Activated T-helper 1 cell treated with anti-CD3 and anti-CD28 coated beads, Interleukin-12 subunit alpha, Interleukin-12 subunit beta, Interleukin-2, Interleukin-4 antibody, amounts not matched to agents 30 ng/mL and 10 ng/mL and 1 ng/mL, durations not matched to agents 14 hours and 24 hours and 36 hours (primary cell): ENCODE measurements at regions not wholly inside any gene's neighbourhood (a gene's known extent, or its start where the extent isn't known, plus 50 kb on each side); places are given as distances from the start of the nearest gene placed in this dataset.
"Not testable (repeated sequence)": the region's sequence is repeated elsewhere in the genome, so short reads cannot be mapped to it uniquely, and the experiment has no call there.

ENCODE experiments used
- DNase-seq: peaks from one replicate; pipeline ENCODE4 v3.0.0; 2021; ENCODE audit warnings: low spot score
- H3K27ac Mint-ChIP-seq: one replicate; pipeline ENCODE4 v1.8.0; 2021; ENCODE audit warnings: mild to moderate bottlenecking, mixed read lengths
- H3K27me3 Mint-ChIP-seq: one replicate; pipeline ENCODE4 v1.8.0; 2022; ENCODE audit warnings: mild to moderate bottlenecking, moderate library complexity, mixed read lengths; ENCODE audit not compliant: insufficient read depth
- H3K36me3 Mint-ChIP-seq: one replicate; pipeline ENCODE4 v1.8.0; 2021; ENCODE audit warnings: low read depth, mixed read lengths
- H3K4me1 Mint-ChIP-seq: one replicate; pipeline ENCODE4 v1.8.0; 2021; ENCODE audit warnings: low read depth, mixed read lengths
- H3K4me3 Mint-ChIP-seq: one replicate; pipeline ENCODE4 v1.8.0; 2021; ENCODE audit warnings: mild to moderate bottlenecking, moderate library complexity, mixed read lengths
- H3K9me3 Mint-ChIP-seq: one replicate; pipeline ENCODE4 v1.8.0; 2021; ENCODE audit warnings: mixed read lengths
- intact Hi-C: fragments of 100-400 bp; cut with micrococcal nuclease; formaldehyde crosslinking; loops from one replicate; pipeline ENCODE4 v1.15.1; 2024

DNA sequence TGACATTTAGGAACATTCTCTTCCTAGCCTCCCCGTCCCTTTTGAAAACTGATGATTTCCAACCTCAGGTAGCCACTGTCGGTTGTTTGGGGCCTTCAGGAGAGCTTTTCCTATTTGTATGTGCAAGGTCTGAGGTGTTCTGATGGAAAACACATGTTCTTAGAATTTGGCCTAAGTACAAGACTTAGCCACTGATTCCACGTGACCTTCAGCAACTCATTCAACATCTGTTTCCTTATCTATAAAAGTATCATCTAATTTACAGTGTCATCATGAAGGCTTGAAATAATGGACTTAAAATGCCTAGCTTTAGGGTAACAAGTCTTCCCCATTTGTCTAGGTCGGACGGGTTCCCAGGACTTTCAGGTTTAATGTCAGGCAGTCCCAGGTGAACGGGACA, 259.3 kb downstream of the SOX9 start:
- intact Hi-C loops = no loop called here
- Mint-ChIP-seq H3K27me3 (no peaks in the 10 kb centered on the region), H3K4me1 (no peaks in the 10 kb centered on the region), H3K36me3 (no peaks in the 10 kb centered on the region), H3K4me3 (no peak overlapping the region), H3K27ac (no peak overlapping the region), H3K9me3 (no peaks in the 10 kb centered on the region)
- DNase-seq = no peak

DNA sequence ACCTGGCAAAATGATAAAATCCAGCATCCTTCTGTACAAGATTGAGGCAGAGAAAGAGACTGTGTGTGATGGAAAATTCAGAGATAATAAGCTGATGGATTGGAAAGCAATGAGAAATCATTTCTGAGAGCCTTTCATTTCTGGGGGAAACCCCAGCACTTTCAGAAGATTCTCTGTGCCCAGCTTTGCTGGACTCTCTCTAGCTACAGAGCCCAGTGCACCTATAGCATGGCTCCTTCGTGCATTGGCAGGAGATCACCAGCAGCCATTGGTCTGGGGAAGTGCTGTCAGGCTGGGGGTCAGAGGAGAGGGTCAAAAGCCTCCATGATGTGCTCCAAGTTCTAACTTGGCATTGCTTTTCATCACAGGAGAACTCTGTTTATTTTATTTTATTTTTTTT, 259.9 kb downstream of the SOX9 start:
- H3K4me1 Mint-ChIP-seq = no peaks in the 10 kb centered on the region
- intact Hi-C loops = no loop called here
- H3K4me3 Mint-ChIP-seq = no peak overlapping the region
- DNase-seq = no peak
- no peaks in the 10 kb centered on the region for H3K9me3 Mint-ChIP-seq
- no peaks in the 10 kb centered on the region for H3K36me3 Mint-ChIP-seq
- H3K27me3 Mint-ChIP-seq = no peaks in the 10 kb centered on the region
- no peak overlapping the region for H3K27ac Mint-ChIP-seq

DNA sequence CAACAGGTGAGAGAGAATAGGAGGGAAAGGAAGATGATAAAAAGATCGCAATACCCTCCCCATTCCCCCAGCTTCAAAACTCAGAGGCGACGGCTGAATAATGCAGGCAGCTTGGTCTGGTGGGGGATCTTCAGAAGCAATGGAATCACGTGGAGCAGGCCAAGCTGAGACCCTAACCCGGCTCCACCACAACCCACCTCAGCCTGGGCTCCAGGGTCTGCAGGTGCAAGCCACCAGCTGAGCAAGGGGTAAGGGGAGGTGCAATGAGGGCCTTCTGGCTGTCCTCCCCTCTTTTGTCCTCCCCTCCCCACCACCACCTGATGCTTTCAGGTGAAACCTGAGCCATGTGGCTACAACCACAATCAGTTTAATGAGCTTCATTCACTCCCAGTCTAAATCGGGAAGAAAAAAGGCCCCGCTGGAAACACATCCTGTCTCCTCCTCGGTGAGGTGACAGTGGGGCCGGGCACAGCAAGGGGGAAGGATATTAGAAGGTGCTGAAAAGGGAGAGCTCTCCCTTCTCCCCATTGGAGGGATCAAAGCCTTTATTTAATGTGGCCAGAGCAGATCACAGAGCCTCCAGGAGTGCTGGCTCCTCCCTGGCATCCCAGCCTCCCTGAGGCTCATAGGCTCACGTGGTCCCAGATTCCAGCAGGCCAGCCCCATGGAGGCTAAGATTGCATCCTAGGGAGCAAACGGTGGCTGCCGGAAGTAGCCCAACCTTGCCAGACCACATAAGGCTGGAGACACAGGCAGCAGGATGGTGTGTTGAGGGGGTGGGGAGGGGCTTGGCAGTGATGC, 261.0 kb downstream of the SOX9 start:
- H3K27ac Mint-ChIP-seq = no peak overlapping the region
- H3K4me1 Mint-ChIP-seq = no peaks in the 10 kb centered on the region
- intact Hi-C loops = no loop called here
- no peaks in the 10 kb centered on the region for H3K36me3 Mint-ChIP-seq
- no peak overlapping the region for H3K4me3 Mint-ChIP-seq
- H3K27me3 Mint-ChIP-seq = no peaks in the 10 kb centered on the region
- no peaks in the 10 kb centered on the region for H3K9me3 Mint-ChIP-seq
- no peak for DNase-seq

- Mint-ChIP-seq H3K4me3 (no peak overlapping the region), H3K36me3 (no peaks in the 10 kb centered on the region), H3K4me1 (no peaks in the 10 kb centered on the region), H3K9me3 (no peaks in the 10 kb centered on the region), H3K27ac (no peak overlapping the region), H3K27me3 (no peaks in the 10 kb centered on the region)
- no peak for DNase-seq
- intact Hi-C loops = no loop called here
These were observed 262.3 kb downstream of the SOX9 start for GRCh38 chr17:72382971-72383722.

- no peak for DNase-seq
- H3K27me3 Mint-ChIP-seq = no peaks in the 10 kb centered on the region
- H3K27ac Mint-ChIP-seq = no peak overlapping the region
- H3K4me3 Mint-ChIP-seq = no peak overlapping the region
- no peaks in the 10 kb centered on the region for H3K36me3 Mint-ChIP-seq
- H3K4me1 Mint-ChIP-seq = no peaks in the 10 kb centered on the region
- H3K9me3 Mint-ChIP-seq = no peaks in the 10 kb centered on the region
- intact Hi-C loops = no loop called here
These were observed 264.7 kb downstream of the SOX9 start for GRCh38 chr17:72385475-72385874.

GRCh38 chr17:72386173-72386572, 265.4 kb downstream of the SOX9 start:
- H3K27ac Mint-ChIP-seq, DNase-seq, H3K9me3 Mint-ChIP-seq, H3K27me3 Mint-ChIP-seq, H3K4me1 Mint-ChIP-seq, intact Hi-C loops, H3K4me3 Mint-ChIP-seq, H3K36me3 Mint-ChIP-seq: not testable (repeated sequence)

DNA sequence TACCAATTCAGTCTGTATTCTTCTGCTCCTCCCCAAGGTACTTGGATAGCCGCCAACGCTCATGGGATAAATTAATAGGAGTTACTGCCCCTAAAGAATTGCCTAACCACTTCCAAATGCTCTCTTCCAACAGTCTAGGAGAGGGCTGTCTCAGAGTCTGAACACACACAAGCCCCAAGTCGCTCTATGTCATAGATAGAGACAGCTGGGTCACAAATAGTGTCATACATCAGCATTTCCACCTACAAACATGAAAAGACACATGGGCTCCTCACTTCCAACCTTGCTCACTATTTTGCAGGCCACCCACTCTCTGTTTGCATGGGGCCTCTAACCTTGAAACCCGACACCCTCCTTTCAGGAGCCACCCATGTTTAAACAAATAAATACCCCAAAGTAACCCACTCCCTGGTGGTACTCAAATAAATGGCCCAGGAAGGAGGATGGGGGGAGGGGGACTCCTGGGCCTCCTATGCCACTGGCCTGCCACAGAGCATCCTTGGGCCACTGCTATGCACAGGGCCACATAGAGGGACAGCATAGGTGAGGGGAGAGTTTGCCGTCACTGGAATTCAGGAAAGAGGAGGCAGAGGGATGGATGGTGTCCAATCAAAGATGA, 265.9 kb downstream of the SOX9 start:
- H3K27me3 Mint-ChIP-seq = no peaks in the 10 kb centered on the region
- intact Hi-C loops = no loop called here
- H3K4me1 Mint-ChIP-seq = no peaks in the 10 kb centered on the region

DNA sequence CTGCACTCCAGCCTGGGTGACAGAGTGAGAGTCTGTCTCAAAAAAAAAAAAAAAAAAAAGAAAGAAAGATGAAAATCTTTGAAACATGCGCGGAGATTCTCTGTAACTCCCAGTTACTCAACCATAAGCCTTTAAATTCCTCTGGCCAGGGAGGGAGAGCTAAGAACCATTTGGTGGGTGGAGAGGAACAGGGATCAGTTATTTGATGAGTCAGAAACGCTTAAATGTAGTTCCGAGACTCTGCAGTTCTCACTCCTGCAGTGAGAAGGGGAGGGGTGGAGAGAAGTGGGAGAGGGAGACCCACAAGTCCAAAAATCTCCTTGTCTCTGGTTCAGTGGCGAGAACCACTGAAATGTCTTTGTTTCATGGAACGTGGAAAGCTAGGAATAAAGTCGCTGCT, 266.7 kb downstream of the SOX9 start:
- Mint-ChIP-seq H3K27ac (no peak overlapping the region), H3K4me1 (no peaks in the 10 kb centered on the region), H3K36me3 (no peaks in the 10 kb centered on the region), H3K9me3 (no peaks in the 10 kb centered on the region), H3K4me3 (no peak overlapping the region), H3K27me3 (no peaks in the 10 kb centered on the region)
- no peak for DNase-seq
- intact Hi-C loops = no loop called here

More for the DNA sequence above, 265.9 kb downstream of the SOX9 start:
- DNase-seq = no peak
- no peaks in the 10 kb centered on the region for H3K9me3 Mint-ChIP-seq
- H3K4me3 Mint-ChIP-seq = no peak overlapping the region
- no peak overlapping the region for H3K27ac Mint-ChIP-seq
- H3K36me3 Mint-ChIP-seq = no peaks in the 10 kb centered on the region

DNA sequence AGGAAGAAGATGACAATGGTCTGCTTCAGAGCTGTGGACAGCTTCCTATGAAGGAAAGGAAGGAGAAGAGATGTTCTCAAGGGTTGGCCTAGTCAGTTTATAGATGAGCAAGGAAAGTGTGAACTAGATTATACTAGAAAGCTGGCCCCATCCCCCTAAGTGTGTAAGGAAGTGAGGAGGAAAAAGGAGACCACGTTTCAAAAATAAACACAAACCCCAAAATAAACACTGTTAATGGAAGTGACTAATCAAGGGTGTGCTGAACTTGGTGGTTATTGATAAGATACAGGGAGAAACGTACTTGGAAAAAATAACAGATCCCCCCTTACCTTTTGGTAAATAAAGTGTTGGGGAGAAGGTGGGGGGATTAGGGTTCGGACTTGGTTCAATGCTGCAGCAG, 267.1 kb downstream of the SOX9 start:
- no peak for DNase-seq
- Mint-ChIP-seq H3K27ac (no peak overlapping the region), H3K36me3 (no peaks in the 10 kb centered on the region), H3K4me3 (no peak overlapping the region), H3K27me3 (no peaks in the 10 kb centered on the region), H3K9me3 (no peaks in the 10 kb centered on the region), H3K4me1 (no peaks in the 10 kb centered on the region)
- intact Hi-C loops = no loop called here

DNA sequence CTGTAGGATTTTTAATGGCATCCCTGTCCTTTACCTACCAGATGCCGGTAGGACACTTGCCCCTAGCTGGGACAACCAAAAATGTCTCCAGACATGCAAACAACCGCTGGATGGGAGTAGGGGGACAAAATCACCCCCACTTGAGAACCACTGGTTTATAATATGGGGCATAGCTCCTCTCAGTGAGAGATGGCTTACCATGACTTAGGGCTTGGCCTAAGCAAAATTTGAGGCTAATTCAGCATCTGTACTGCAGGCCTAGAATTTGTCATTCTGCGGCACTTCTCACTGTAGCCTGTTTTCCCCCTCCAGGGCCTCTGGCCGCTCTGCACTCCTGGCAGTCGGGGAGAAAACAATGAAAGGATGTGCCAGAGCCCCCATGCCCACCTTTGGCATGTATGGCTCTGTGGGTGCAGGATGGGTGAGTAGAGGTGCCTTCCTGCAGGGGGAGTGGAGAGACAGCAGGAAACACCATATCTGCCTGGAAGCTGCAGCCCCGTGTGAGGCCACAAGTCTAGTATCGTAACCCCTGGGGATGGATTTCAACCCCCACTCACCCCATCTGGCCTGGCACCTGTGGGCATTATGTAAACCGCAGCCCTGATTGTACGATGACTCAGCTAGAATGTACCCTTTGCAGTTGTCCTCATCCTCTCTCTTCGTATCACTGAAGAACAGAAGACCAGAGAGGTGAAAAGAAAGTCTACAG, 268.1 kb downstream of the SOX9 start:
- no peaks in the 10 kb centered on the region for H3K4me1 Mint-ChIP-seq
- no peak overlapping the region for H3K27ac Mint-ChIP-seq
- H3K9me3 Mint-ChIP-seq = no peaks in the 10 kb centered on the region

DNA sequence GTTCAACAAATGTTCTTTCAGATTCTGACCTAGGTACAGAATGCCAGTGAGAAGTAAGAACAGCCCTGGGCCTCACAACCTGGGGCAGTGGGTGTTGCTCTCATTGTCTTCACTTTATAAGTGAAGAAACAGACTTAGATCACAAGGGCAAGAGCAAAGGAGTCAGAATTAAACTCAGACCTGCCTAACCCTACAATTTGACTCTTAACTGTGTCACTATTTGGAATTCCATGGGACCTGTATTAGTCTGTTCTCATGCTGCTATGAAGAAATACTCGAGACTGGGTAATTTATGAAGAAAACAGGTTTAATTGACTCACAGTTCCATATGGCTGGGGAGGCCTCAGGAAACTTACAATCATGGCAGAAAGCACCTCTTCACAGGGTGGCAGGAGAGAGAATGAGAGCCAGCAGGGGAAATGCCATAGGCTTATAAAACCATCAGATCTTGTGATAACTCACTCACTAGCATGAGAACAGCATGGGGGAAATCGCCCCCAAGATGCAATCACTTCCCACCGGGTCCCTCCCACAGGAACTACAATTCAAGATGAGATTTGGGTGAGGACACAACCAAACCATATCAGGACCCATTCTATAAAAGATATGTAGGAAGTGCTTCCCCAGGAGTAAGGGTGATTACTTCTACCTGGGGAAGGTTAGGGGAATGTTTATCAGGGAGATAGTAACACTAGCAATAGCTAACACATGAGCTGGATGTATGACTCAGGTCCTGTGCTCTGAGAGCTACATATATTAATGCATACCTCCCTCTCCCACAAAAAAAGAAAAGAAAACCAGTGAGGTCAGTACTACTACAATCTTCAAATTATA, 270.1 kb downstream of the SOX9 start:
- no peaks in the 10 kb centered on the region for H3K36me3 Mint-ChIP-seq
- no peak overlapping the region for H3K4me3 Mint-ChIP-seq
- no peaks in the 10 kb centered on the region for H3K27me3 Mint-ChIP-seq
- no peaks in the 10 kb centered on the region for H3K4me1 Mint-ChIP-seq
- no peak overlapping the region for H3K27ac Mint-ChIP-seq
- H3K9me3 Mint-ChIP-seq = no peaks in the 10 kb centered on the region
- intact Hi-C loops = no loop called here
- no peak for DNase-seq

More for the DNA sequence above, 268.1 kb downstream of the SOX9 start:
- Mint-ChIP-seq H3K27me3 (no peaks in the 10 kb centered on the region), H3K4me3 (no peak overlapping the region), H3K36me3 (no peaks in the 10 kb centered on the region)
- DNase-seq = no peak
- intact Hi-C loops = no loop called here
